ENCODE measurements at regions not wholly inside any gene's neighbourhood (a gene's known extent, or its start where the extent isn't known, plus 50 kb on each side); places are given as distances from the start of the nearest gene placed in this dataset.
"Not testable (repeated sequence)": the region's sequence is repeated elsewhere in the genome, so short reads cannot be mapped to it uniquely, and the experiment has no call there.

DNA sequence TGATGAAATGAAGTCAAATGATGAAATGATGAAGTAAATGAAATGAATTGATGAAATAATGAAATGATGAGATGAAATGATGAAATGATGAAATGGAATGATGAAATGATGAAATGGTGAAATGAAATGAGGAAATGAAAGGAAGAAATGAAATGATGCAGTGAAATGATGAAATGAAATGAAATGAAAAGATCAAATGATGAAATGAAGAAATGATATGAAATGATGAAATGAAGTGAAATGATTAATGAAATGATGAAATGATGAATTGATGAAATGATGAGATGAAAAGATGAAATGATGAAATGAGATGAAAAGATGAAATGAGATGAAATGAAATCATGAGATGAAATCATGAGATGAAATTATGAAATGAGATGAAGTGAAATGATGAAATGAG, 139.2 kb upstream of the ERV3-1 start:
- DNase-seq: not testable (repeated sequence)

DNA sequence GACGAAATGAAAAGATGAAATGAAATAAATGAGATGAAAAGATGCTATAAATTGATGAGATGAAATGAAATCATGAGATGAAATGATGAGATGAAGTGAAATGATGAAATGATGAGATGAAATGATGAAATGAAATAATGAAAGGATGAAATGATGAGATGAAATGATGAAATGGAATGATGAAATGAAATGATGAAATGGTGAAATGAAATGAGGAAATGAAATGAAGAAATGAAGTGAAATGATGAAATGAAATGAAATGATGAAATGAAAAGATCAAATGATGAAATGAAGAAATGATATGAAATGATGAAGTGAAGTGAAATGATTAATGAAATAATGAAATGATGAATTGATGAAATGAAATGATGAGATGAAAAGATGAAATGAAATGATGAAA, 138.5 kb upstream of the ERV3-1 start:
- not testable (repeated sequence) for DNase-seq

- DNase-seq: not testable (repeated sequence)
These were observed 138.1 kb upstream of the ERV3-1 start for GRCh38 chr7:65144557-65144956.

DNA sequence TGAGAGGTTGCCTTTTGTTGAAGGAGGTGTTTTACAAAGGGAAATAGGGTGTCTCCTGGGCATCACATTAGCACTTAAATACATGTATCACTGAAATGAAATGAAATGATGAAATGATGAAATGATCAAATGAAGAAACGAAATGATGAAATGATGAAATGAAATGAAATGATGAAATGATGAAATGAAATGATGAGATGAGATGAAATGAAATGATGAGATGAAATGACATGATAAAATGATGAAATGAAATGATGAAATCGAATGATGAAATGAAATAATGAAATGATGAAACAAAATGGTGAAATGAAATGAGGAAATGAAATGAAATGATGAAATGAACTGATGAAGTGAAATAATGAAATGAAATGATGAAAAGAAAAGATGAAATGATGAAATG, 137.6 kb upstream of the ERV3-1 start:
- not testable (repeated sequence) for DNase-seq

- DNase-seq: not testable (repeated sequence)
These were observed 135.4 kb upstream of the ERV3-1 start for GRCh38 chr7:65141894-65142293.

DNA sequence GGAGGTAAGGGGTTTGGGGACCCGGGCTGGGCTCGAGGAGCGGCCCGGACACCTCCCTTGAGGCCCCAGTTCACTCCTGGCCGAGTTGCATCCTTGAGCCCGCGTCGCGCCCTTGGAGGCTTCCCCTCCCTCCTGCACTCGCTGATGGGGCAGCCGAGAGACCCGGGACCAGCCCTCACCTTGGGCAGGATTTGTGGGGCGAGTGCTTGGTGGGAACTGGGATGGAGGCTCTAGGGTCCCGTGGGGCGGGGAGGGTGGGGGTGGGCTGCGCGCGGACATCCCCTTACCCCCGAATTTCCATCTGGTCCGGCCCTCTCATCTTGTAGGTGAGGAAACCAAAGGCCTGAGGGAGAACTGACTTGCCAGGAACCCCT, 134.9 kb upstream of the ERV3-1 start:
- not testable (repeated sequence) for DNase-seq

GRCh38 chr7:65140543-65141404, 134.3 kb upstream of the ERV3-1 start:
- not testable (repeated sequence) for DNase-seq

DNA sequence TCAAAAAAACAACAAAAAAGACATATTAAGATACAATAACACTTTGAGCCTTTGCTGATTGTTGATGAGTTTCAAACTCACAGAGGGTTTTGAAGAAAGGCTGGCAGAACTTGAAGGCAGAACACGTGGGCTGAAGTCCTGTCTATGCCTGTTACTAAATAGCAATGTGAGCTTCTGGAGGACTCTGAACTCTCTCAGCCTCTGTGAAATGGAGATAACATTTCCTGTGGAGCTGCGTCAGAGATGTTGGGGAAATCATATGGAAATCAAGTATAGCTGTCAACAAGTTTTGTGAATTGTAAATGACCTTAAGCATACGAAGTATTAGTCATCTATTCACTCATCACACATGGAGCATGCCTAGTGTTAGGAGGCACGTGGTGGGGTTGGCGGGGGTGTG, 130.4 kb upstream of the ERV3-1 start:
- not testable (repeated sequence) for DNase-seq

- not testable (repeated sequence) for DNase-seq
These were observed 126.6 kb upstream of the ERV3-1 start for GRCh38 chr7:65133087-65133486.

- DNase-seq: not testable (repeated sequence)
These were observed 125.8 kb upstream of the ERV3-1 start for GRCh38 chr7:65132256-65132655.

DNA sequence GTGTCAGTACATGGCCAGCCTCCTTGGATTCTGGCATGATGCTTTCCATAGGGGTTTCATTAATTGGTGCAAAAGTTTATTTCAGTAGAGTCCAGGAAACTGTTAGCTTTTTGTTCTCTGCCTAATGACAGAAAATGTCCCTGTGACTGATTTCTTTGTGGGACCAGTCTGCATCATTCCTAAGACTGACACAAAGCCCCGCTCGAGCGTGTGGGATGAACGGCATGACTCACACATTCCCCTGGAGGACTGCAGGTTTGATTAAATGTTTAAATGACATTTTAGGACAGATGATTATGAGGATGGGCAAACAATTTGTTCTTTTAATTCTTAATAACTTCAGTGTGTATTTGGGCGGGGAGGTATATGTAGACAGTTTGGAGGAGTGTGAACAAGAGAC, 120.9 kb upstream of the ERV3-1 start:
- DNase-seq: not testable (repeated sequence)

GRCh38 chr7:65124600-65124999, 118.1 kb upstream of the ERV3-1 start:
- DNase-seq: not testable (repeated sequence)

DNA sequence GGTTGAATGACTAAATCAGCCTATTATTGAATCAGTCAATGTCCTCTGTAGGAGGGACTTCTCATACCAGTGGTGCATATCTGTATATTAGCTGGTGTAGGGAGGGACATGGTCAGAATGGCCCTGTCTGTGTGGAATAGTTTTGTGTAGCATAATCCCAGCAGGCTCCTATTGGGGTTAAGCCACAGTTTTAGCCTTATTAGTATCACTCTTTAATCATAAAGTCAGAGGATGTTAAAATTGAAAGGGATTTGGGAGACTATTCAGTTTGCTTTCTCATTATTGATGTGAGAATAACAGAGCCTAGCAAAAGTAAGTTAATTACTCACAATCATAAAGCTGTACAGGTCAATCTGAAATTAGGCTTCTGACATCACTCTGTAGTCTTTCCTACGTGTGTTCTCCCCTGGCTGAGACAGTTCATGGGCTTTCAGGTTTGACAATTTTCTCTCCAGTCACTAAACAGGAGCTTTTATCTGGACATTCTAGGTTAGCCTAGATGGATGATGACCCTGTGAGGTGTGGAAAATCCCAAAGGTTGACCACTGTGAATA, 99.2 kb upstream of the ERV3-1 start:
- not testable (repeated sequence) for DNase-seq

DNA sequence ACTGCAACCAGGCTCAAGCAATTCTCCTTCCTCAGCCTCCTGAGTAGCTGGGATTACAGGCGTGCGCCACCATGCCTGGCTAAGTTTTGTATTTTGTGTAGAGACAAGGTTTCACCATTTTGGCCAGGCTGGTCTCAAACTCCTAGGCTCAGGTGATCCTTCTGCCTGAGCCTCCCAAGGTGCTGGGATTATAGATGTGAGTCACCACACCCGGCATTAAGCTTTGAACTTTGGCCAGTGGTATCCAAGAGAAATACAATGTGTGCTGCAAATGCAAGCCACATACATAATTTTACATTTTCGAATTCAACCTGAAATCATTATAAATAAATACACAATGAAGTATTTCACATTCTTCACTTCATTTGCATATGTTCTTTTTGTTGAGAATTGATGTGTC, 94.0 kb upstream of the ERV3-1 start:
- DNase-seq: not testable (repeated sequence)

GRCh38 chr7:65081669-65082055, 75.2 kb upstream of the ERV3-1 start:
- DNase-seq: not testable (repeated sequence)

GRCh38 chr7:65080799-65081668, 74.5 kb upstream of the ERV3-1 start:
- DNase-seq: peak; percentile 78

GRCh38 chr7:65074959-65075358, 68.5 kb upstream of the ERV3-1 start:
- DNase-seq: not testable (repeated sequence)

DNA sequence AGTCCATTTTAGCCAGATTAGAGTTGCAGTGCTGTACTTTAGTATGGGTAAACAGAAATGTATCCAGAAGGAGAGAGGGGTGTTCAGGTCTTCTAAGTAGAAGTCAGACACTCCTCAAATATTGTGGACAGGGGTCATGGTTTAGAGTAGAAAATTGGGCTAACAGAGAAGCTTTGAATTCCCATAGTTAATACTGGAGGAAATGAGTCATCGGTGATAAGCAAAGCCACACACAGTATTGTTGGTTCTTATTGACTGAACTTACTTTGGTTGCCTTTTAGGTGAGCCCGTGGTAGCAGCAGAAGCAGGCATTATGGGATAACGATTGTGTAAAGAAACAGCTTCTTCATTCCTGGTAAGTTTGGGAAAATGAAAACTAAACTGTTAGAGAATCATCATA, 66.7 kb upstream of the ERV3-1 start:
- DNase-seq: not testable (repeated sequence)

GRCh38 chr7:65071854-65072431, 65.5 kb upstream of the ERV3-1 start:
- DNase-seq: not testable (repeated sequence)

GRCh38 chr7:65069476-65069875, 63.0 kb upstream of the ERV3-1 start:
- DNase-seq: not testable (repeated sequence)

- not testable (repeated sequence) for DNase-seq
These were observed 56.1 kb upstream of the ERV3-1 start for GRCh38 chr7:65062566-65062965.

- not testable (repeated sequence) for DNase-seq
These were observed 52.8 kb upstream of the ERV3-1 start for GRCh38 chr7:65059247-65059646.

Data from DMS153 (cell line).